ENCODE measurements at regions not wholly inside any gene's neighbourhood (a gene's known extent, or its start where the extent isn't known, plus 50 kb on each side); places are given as distances from the start of the nearest gene placed in this dataset.

DNA sequence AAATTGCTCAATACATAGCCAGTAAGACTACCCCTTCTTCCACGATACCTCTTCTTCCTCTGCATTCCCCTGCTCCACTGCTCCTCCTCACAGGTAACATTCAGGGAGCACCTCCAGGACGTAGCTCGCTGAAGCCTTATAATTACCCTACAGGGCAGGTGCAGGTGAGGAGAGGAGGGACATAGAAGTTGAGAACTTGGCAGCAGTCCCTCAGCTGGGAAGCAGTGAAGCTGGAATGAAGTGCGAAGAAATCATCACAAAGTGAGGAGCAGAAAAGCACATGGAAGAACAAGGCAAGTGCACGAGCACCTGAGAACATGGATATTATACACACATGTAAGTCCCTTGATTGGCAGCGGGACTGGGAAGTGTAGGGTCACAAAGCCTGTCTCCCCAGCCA is 118.2 kb downstream of the HSD17B3 start:
- no peak for DNase-seq

DNA sequence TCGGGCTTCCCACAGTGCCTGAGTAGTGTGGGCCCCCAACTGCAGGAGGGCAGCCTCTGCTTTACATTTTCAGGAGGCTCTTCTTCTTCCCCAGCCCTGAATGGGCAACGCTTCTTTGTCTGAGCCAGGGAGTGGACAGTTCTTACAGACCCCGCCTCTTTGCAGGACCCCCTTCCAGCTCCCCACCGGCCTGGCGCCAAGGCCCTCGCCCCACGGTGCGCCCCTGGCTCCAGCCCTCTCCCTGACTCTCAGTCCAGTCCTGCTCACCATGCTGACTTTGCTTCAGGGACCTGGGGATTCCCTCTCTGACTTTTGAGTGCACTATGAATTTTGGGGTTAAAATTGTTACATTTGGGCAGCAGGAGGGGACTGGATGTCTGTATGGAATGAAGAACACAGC is 123.8 kb downstream of the HSD17B3 start:
- no peak for DNase-seq

DNA sequence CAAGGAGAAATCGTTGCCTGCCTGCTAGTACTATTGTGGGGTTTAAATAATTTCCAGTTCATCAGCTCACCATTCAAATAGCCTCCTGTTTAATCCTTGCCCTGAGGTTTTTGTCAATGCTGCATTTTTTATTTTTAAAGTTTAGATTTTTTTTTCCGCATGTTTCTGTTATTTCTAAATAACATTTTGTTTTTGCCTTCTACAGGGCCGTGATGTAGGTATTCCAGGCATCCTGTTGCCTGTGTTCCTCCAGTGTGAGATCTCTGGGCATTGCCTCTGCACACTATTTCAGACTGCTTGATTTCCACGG is 124.3 kb downstream of the HSD17B3 start:
- DNase-seq = no peak

DNA sequence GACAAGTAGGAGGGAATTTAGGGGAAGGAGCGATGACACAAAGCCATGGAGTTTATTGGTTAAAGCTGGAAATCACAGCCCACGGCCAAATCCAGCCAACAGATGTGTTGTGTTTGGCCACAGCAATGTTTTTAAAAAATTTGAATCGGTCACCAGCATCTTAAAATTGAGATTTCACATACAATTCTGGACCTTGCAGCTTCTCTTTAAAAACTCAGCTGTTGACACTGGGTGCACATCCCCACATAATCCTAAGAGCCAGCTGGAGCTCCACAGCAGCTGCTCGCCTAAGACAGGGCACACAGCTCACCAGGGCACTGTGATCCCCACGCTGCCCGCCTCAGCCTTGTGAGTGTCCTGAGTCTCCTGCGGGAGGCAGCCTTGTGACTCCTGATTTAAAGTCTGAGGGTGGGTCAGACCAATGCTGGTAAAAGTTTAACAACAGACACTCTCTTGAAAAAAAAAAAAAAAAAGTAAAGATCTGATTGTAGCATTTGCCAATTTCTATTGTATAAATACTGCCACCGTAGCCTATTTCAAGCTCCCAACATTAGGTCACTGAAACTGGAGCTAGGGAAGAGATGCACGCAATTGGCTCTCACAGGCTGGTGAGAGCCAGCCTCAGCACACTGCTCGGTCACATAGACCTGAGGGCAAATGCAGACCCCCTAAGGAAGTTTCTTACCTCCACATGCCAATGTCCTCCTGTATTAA is 124.8 kb downstream of the HSD17B3 start:
- no peak for DNase-seq

DNA sequence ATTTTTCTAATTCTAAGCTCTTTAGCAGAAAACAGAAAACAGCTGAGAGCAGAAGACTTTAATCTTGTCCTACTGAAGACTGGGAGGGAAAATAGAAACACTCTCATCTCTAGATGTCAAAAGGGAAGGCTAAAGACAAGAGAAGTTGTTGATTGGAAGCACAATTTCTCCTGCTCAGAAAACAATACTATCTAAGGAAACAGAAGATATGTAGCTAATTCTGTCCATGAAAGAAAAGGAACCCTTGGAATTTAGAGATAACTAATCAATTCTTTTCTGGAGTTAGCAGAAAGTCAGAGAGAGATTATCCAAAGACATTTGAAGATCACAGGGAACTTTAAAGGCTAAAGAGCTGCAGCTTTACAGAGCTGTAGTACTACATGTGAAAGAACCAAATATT is 126.2 kb downstream of the HSD17B3 start:
- DNase-seq = no peak

DNA sequence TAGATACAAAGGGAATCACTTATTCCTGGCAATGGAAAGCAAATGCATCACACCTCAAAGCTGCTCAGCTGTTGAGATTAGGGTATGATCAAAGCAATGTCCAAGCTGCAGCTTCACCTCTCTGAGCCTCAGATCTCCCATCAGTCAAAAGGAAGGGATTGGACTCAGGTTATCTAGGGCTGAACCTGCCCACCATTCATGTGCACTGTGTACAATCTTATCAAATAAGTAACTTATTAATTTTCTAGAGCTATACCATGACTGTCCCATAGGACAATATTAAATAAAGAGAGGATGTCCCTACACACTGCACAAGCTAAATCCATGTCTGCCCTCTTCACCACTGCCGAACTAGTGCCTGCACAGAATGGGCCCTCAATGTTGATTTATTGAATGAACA is 127.0 kb downstream of the HSD17B3 start:
- no peak for DNase-seq

DNA sequence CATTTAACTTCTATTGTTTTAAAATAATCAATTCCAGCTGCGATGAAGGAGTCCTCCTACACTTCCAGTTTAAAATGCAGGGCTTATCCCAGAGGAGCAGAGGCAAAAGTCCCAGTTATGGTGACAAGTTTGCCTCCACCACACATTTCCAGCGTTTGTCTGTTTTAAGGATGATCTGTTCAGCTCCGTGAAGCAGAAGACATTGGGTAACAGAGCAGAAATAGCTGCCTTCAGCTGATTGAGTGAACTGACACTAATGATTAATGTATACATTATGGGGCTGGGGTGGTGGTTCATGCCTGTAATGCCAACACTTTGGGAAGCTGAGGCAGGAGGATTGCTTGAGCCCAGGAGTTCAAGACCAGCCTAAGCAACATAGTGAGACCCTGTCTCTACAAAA is 127.6 kb downstream of the HSD17B3 start:
- no peak for DNase-seq

DNA sequence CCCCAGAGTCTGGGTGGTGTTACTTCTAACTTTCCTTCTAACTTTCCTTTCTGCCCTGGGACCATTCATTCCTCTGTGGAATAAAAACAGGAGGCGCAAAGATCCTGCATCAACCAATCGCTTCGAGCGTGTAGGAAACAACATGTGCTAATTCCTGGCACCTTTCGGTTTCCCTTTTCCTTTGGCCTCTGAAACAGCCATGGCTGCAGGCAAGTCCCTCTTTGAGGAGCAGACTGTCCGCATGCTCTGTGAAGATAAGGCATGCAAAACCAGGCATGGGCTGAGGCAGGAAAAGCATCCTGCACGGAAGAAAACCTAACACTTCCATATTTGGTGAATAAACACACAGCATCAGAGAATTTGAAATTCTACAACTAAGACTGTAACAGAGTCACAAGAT is 128.3 kb downstream of the HSD17B3 start:
- no peak for DNase-seq

DNA sequence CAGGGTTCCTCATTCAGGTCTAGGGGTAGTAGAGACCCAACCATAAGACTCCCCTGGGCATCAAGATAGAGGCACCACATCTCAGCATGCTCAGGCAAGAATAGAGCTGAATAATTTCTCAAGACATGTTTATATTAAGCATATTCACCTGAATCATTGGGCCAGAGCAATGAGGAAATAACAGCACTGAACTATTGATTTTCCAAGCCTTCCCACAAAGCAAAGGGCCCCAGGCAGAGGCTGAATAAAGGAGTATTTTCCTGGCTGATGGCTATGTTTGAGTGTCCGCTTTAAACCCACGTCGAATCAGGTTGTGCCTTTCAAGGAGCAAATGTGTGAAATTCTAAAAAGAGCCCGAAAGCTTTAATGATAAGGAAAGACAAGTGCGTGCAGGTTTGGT is 129.2 kb downstream of the HSD17B3 start:
- no peak for DNase-seq

DNA sequence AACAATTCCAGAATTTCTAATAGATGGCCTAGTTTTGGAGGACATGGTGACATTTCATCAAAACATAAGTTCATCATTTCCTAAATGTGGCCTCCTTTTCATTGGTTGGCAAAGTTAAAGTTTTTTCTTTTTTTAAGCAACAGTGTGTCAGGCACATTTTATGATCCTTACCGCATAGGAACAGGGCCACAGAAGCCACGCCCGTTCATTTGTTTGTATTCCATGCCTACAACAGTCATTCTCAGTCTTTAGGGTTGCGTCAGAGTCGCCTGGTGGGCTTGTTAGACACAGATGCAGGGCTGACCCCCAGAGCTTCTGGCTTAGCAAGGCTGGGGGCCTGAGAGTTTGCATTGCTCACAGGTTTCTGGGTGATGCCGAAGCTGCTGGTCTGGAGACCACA is 130.2 kb downstream of the HSD17B3 start:
- DNase-seq = no peak

DNA sequence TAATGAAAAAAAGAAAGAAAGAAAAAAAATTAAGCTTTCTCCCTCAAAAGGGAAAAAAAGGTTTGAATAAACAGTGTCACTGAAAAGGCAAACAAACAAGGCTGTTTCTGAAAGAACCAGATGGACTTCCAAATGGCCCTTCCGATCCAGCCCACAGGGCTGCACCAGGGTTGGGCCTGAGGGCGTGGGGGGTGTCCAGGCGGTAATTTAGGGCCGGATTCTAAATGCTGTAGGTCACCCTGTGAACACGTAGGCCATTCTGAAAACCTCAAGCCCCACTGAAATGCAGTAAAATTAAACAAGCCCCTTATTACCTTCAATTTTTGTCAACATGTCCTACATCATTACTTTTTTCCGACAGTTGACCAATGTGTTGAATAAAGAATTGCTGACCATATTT is 132.1 kb downstream of the HSD17B3 start:
- no peak for DNase-seq

DNA sequence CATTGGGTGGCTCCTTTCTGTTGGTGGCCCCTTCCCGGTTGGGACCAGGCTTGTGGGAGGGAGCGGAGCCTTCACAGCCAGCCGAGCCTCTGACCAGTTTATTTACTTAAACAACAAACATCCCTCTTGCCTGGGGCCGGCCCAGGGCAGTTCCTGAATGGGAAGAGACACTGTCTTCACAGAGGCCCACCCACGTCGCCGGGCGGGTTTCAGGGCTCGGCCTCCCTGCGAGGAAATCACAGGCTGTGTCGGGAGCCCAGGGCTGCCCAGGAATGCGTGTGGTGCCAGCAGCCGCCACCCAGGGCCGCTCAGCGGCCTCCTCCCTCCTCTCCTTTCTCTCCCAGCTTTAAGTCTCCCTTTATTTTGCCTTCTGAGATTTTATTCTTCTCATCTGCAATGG is 132.5 kb downstream of the HSD17B3 start:
- no peak for DNase-seq

DNA sequence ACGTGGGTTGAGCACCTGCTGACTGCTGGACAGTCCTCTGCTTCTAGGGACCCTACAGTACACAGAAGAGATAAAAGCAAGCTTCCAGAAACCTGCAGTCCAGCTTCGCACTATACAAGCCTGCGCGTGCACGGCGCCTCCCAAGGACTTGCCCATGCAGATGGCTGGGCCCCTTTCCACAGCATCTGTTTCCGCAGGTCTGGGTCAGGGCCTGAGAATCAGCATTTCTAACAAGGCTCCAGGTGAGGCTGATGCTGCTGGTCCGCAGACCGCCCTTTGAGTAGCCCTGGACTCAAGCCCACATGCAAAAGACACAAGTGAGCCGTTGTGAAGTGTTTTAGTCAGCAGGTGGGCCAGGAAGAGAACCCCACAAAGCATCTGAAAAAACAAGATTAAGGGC is 133.1 kb downstream of the HSD17B3 start:
- no peak for DNase-seq

DNA sequence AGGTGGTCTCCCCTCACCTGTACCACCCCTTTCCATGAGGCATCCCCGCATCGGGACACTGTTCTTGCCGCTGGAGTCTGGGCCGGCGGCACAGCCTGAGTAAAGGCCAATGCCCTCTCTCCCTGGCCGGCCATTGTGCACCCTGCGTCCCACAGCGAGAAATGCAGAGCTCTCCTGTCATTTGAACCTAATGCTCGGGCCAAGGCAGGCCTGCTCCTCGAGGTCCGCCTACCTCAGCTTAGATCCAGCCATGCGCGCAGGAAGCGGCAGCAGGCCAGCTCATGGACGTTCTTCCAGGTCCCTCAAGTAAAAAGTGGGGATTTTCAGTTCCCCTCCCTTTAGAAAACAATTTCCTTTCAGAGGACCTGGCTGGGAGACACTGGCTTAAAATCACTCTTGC is 135.0 kb downstream of the HSD17B3 start:
- DNase-seq = no peak

DNA sequence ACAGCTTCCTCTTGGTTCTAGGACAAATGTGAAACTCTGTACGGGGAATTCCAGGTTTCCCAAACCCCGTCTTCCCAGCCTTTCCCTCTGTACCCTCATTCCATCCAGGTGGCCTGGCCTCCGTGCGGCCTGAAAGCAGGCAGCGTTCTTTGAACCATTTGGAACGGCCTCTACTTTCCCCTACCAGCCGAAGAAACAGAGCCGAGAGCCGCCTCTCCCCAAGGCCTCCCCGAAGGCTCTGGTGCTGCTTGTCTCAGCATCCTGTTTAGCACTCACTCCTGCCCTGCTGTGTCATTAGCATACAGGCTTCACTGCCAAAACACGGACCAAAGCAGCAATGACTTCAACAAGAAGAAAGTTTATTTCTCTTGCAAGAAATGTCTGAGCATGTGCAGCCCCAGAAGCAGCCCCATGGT is 137.7 kb downstream of the HSD17B3 start:
- no peak for DNase-seq

DNA sequence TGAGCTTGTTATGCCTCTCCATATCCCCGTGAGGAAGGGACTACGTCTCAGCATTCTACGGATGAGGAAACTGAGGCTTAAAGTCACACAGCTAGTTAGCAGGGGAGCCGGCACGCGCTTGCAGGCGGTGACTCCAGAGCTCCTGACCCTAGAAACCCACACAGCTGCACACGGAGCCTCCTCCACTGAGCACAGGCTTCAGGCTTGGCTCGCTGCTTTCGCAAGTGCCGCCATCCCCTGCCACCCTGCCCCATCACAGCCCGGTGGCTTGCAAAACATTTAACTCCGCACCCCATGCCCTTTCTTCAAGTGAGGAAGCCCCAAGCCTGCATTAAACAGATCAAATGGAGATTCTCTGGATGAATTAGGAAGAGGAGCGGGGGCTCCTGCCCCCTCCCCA is 138.3 kb downstream of the HSD17B3 start:
- no peak for DNase-seq

DNA sequence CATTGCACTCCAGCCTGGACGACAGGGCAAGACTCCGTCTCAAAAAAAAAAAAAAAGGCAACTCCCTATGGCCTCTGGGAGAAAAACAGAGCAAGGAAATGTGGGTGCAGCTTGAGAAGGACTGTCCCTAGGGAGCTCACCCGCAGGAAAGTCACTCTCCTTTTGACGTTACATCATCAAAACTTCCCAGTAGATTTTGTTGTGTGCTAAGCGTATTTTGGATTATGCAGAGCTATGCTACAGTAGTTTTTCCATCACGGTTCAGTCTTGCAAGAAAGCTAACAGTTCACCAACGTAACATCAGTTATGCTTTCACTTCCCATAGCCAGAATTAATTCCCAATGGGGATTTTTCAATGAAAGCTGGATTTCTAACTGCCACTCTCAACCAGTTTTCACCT is 138.8 kb downstream of the HSD17B3 start:
- no peak for DNase-seq

DNA sequence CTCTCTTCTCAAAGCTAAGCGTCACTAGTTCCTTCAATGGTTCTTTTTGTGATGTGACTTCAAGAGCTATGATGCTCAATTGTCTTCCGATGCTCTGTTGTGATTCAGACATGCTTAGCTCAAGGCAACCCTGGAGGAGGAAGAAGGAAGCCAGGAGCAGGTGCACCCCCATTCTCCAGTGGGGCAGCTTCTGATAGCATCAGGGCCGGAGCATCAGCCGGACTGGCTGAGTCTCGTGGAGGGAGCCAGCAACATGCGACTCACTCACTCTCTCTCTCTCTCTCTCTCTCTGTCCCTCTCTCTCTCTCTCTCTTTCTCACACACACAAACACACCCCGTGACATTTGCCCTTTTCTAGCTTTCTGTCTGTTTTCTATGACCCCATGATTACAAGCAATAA is 140.2 kb downstream of the HSD17B3 start:
- DNase-seq = no peak

DNA sequence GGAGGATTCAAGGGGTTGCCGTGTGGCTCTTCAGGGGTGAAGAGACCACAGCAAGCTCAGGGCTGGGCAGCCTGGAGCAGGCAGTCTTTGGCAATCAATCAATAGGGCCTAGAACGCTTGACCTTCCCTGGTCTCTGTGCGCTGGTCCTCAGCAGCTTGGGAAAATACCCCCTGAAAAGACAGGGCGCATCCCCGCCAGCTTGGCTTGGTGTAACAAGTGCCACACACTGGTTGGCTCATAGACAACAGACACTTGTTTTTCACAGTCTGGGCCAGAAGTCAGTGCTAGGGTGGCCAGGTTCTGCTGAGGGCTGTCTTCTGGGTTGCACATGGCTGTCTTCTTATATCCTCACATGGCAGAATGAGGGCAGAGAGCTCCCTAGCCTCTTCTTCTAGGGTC is 141.1 kb downstream of the HSD17B3 start:
- no peak for DNase-seq

DNA sequence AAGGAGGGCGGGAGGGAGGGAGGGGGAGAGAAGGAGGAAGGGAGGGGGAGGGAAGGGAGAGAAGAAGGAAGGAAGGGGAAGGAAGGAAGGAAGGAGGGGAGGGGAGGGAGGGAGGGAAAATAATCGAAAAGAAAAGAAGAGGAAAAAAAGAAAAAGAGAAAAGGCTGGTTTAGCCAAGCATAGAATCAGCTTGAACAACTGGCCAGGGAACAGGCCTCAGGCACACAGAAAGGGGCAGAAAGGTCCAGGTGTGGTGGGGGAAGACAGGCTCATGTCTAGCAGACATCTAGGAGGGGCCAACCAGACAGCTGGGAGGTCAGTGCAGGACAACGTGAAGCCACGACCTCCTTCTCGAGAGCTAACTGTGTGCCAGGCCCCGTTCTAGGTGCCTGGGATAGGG is 141.8 kb downstream of the HSD17B3 start:
- no peak for DNase-seq

DNA sequence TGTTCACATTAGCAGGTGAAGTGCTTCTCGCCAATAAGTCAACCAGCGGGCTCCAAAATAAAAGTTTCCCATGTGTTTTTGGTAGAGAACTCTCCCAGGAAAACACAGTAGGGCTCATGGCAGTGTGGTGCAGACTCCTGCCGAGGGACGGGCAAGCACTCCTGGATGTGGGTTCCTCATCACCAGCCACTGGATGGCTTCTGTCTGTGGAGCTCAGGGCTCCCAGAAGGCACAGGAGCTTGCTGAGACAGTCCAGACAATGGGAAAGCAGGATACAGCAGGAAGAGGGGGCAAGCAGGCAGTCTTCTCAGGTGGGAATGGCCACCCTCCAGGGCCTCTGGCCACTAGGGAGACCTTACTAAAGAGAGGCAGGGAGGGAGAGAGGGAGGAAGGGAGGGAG is 142.4 kb downstream of the HSD17B3 start:
- no peak for DNase-seq

DNA sequence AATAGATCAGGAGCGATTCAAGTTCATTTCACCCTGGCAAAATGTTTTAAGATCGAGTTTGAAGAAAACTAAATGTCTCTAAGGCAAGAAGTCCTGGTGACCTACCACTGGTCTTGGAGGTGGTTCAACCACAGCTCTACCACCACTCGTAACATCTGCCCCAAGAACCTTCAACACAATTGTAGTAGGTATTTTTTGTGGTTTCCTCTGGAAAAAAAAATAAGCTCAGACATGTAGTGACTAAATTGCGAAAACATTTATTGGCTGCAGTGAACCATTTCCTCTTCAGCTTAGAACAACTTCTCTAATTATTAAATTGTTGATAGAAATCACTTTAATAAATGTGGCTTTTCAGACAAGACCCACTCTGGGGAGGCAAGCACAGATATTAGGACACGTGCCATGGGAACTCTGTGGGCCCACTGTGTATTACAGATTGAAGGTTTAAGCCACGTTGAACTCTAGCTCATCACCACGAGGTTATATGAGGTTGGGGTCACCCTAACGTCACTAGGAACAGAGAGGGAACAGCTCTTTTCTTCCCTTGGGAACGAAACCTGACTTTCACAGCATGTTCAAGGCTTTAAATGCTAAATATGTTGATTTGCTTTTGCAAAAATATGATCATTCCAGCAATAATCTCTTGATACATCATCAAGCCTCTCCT is 142.9 kb downstream of the HSD17B3 start:
- no peak for DNase-seq

DNA sequence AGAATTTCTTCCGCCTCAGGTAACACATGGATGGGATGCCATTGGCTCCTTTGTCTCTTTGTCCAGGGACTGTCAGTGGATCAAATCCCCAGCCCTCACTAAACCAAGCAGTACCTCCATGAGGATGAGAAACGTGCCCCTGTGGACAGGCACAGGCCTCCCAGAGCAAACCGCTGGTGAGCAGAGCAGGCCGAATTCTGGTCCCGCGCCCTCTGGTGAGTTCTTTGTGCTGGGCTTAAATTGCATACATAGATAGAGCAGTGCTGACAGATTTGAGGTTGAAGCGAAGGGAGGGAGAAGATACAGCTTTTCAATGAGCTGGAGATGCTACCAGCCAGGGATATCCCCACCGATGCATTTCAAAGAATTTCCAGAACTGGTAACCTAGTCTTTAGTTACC is 143.8 kb downstream of the HSD17B3 start:
- no peak for DNase-seq

DNA sequence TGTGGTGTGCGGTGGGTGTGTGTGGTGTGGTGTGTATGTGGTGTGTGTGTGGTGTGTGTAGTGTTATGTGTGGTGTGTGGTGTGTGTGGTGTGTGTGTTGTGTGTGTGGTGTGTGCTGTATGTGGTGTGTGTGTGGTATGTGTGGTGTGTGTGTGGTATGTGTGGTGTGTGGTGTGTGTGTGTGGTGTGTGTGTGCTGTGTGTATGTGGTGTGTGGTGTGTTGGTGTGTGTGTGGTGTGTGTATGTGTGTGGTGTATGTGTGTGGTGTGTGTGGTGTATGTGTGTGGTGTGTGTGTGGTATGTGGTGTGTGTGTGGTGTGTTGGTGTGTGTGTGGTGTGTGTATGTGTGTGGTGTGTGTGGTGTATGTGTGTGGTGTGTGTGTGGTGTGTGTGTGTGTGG is 144.3 kb downstream of the HSD17B3 start:
- DNase-seq = no peak

Measured in CD4-positive, alpha-beta T cell treated with Interleukin-1 beta for 1 hour (primary cell).